ENCODE measurements at regions not wholly inside any gene's neighbourhood (a gene's known extent, or its start where the extent isn't known, plus 50 kb on each side); places are given as distances from the start of the nearest gene placed in this dataset.

DNA sequence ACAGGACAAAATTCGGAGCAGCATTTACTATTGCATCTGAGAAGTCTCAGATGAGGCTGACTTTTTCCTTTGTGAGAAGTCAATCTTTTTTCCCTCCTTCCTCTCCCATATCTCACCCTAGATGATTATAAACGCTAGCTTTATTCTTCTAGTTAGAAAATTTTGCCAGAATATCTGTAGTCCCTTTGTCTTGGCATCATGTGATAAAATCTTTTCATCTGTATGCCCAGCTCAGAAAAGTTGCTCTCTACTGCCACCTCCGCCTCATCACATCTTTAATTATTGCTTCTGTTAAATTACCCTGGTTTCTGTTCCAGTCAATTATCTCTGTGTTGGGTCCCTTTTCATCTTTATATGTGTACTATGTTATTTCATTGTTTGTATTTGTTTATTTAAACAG lies 210.8 kb upstream of the SLC35G4 start:
- H3K4me3 ChIP-seq (ENCODE audit: low read depth, low read length, poor library complexity, severe bottlenecking) = no peak overlapping the region
- TF ChIP-seq EZH2 (IDR thresholded peaks at IDR 0.05; ENCODE audit: borderline replicate concordance, low read length) = no peak
- TF ChIP-seq, protein P1, sequence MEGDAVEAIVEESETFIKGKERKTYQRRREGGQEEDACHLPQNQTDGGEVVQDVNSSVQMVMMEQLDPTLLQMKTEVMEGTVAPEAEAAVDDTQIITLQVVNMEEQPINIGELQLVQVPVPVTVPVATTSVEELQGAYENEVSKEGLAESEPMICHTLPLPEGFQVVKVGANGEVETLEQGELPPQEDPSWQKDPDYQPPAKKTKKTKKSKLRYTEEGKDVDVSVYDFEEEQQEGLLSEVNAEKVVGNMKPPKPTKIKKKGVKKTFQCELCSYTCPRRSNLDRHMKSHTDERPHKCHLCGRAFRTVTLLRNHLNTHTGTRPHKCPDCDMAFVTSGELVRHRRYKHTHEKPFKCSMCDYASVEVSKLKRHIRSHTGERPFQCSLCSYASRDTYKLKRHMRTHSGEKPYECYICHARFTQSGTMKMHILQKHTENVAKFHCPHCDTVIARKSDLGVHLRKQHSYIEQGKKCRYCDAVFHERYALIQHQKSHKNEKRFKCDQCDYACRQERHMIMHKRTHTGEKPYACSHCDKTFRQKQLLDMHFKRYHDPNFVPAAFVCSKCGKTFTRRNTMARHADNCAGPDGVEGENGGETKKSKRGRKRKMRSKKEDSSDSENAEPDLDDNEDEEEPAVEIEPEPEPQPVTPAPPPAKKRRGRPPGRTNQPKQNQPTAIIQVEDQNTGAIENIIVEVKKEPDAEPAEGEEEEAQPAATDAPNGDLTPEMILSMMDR (IDR thresholded peaks at IDR 0.05; ENCODE audit: low read length) = peak; percentile 51
- H3K4me2 ChIP-seq (ENCODE audit: low read length) = no peak overlapping the region
- no peak overlapping the region for H3K27ac ChIP-seq (ENCODE audit: low read depth, low read length, poor library complexity, severe bottlenecking)
- no peaks in the 10 kb centered on the region for H3K36me3 ChIP-seq (ENCODE audit: insufficient read depth, low read length)
- H3K79me2 ChIP-seq (ENCODE audit: insufficient read depth, low read length) = no peaks in the 10 kb centered on the region
- no peaks in the 10 kb centered on the region for H3F3A ChIP-seq (ENCODE audit: insufficient read depth, low read length)
- no peak overlapping the region for H2AFZ ChIP-seq (ENCODE audit: low read length)
- no peaks in the 10 kb centered on the region for H3K4me1 ChIP-seq (ENCODE audit: insufficient read depth, low read length, severe bottlenecking)
- no peaks in the 10 kb centered on the region for H3K9me2 ChIP-seq (ENCODE audit: low read depth, low read length)
- no peak overlapping the region for H3K9ac ChIP-seq (ENCODE audit: low read length)
- H4K20me1 ChIP-seq (ENCODE audit: insufficient read depth, low read length) = no peaks in the 10 kb centered on the region
- no peaks in the 10 kb centered on the region for H3K9me3 ChIP-seq (ENCODE audit: low read length)
- H3K27me3 ChIP-seq (ENCODE audit: insufficient read depth, low read length) = peaks cover 5% of the 10 kb centered on the region; the same call in 1 of the 2 replicates

DNA sequence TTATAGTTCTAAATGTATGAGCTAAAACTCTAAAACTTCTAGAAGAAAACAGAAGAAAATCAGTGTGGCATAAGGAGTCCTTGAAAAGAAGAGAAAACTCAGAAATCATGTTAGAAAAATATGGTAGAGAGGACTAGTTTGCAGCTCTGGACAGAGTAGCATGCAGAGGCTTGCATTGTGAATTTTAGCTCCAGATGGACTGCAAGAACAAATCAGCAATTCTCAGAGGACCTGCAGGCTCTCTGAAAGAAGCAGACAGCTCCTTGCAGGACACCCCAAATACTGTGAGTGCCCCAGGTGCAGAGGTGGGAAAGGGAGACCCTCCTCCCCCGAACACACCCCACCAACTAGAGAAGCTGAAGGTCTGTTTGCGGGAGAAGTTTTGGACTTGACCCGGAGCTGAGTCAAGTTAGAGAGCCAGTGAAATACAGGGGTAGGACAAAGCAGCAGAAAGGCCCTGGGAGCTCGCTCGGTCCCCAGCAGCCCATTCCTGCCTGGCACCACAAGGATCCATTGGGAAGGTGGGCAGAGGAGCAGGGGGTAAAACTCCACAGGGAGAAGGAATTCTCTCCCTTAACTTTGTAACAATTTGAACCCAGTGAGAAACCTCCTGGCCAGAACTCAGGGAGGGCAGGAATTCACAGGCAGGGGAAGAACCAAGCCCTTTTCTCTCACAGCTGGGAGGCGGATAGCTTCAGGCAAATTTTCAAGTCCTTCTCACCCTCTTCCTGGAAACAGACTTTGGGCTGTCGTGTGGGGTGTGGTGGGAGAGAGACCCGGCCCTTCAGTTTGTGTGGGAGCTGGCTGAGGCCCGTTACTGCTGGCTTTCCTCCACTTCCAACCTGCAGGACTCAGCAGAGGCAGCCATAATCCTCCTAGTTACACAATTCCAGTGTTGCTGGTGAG lies 216.2 kb upstream of the SLC35G4 start:
- Histone ChIP-seq H3F3A (ENCODE audit: insufficient read depth, low read length) (no peaks in the 10 kb centered on the region), H3K9me3 (ENCODE audit: low read length) (no peaks in the 10 kb centered on the region), H3K79me2 (ENCODE audit: insufficient read depth, low read length) (no peaks in the 10 kb centered on the region), H3K4me3 (ENCODE audit: low read depth, low read length, poor library complexity, severe bottlenecking) (no peak overlapping the region), H3K27ac (ENCODE audit: low read depth, low read length, poor library complexity, severe bottlenecking) (no peak overlapping the region), H3K4me2 (ENCODE audit: low read length) (no peak overlapping the region), H3K36me3 (ENCODE audit: insufficient read depth, low read length) (no peaks in the 10 kb centered on the region), H4K20me1 (ENCODE audit: insufficient read depth, low read length) (no peaks in the 10 kb centered on the region), H3K4me1 (ENCODE audit: insufficient read depth, low read length, severe bottlenecking) (no peaks in the 10 kb centered on the region), H3K27me3 (ENCODE audit: insufficient read depth, low read length) (no peaks in the 10 kb centered on the region), H2AFZ (ENCODE audit: low read length) (no peak overlapping the region), H3K9me2 (ENCODE audit: low read depth, low read length) (no peaks in the 10 kb centered on the region), H3K9ac (ENCODE audit: low read length) (no peak overlapping the region)
- no peak for TF ChIP-seq EZH2 (IDR thresholded peaks at IDR 0.05; ENCODE audit: borderline replicate concordance, low read length)
- TF ChIP-seq, protein P1 (IDR thresholded peaks at IDR 0.05; ENCODE audit: low read length) = no peak

DNA sequence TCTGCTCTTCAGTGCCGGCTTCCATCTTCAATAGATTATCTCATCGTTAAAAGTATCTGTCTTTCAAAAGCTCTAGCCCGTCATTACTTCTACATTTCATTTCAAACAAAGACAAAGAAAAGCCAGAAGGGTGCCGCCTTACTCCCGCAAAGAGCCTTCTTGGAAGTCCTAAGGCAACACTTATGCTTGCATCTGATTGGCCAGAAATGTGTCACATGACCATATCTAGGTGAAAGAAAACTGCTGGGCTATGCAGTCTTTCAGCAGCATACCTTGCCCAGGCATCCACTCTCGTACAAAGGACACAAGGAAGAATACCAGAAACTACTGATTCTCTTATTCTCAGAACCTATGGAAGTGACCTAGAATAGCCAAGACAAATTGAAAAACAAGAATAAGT lies 217.1 kb upstream of the SLC35G4 start:
- Histone ChIP-seq H3K4me2 (ENCODE audit: low read length) (no peak overlapping the region), H3K27me3 (ENCODE audit: insufficient read depth, low read length) (no peaks in the 10 kb centered on the region), H3K9me3 (ENCODE audit: low read length) (no peaks in the 10 kb centered on the region), H2AFZ (ENCODE audit: low read length) (no peak overlapping the region), H4K20me1 (ENCODE audit: insufficient read depth, low read length) (no peaks in the 10 kb centered on the region), H3K79me2 (ENCODE audit: insufficient read depth, low read length) (no peaks in the 10 kb centered on the region), H3K36me3 (ENCODE audit: insufficient read depth, low read length) (no peaks in the 10 kb centered on the region), H3F3A (ENCODE audit: insufficient read depth, low read length) (no peaks in the 10 kb centered on the region), H3K9ac (ENCODE audit: low read length) (no peak overlapping the region), H3K9me2 (ENCODE audit: low read depth, low read length) (no peaks in the 10 kb centered on the region), H3K4me3 (ENCODE audit: low read depth, low read length, poor library complexity, severe bottlenecking) (no peak overlapping the region), H3K27ac (ENCODE audit: low read depth, low read length, poor library complexity, severe bottlenecking) (no peak overlapping the region), H3K4me1 (ENCODE audit: insufficient read depth, low read length, severe bottlenecking) (no peaks in the 10 kb centered on the region)
- no peak for TF ChIP-seq EZH2 (IDR thresholded peaks at IDR 0.05; ENCODE audit: borderline replicate concordance, low read length)
- TF ChIP-seq, protein P1 (IDR thresholded peaks at IDR 0.05; ENCODE audit: low read length) = no peak
